GM12878 (cell line): ENCODE measurements at regions not wholly inside any gene's neighbourhood (a gene's known extent, or its start where the extent isn't known, plus 50 kb on each side); places are given as distances from the start of the nearest gene placed in this dataset.

Experiments used
- CBFB ChIP-seq: IDR thresholded peaks from 2 replicates; pipeline ENCODE4 v1.6.1; 2016; ENCODE audit warnings: antibody characterized with exemption, low read depth
- DPF2 ChIP-seq: fragments of 450-650 bp; IDR thresholded peaks from 2 replicates; pipeline ENCODE4 v1.6.1; 2017; ENCODE audit warnings: mild to moderate bottlenecking
- NFIC ChIP-seq: IDR thresholded peaks from 2 replicates; pipeline ENCODE4 v1.6.1; 2012; ENCODE audit warnings: low read depth, mild to moderate bottlenecking, inconsistent platforms, low read length, moderate library complexity
- NFYB ChIP-seq: IDR thresholded peaks from 2 replicates; pipeline ENCODE4 v1.6.1; 2011; ENCODE audit warnings: low read depth, mild to moderate bottlenecking, low read length, improper control_type of control experiment, moderate library complexity; ENCODE audit not compliant: insufficient read depth
- POLR2AphosphoS5 ChIP-seq: IDR thresholded peaks from 2 replicates; pipeline ENCODE4 v1.6.1; 2011; ENCODE audit warnings: mild to moderate bottlenecking, low read length, inconsistent platforms
- RELA ChIP-seq: fragments of 450-650 bp; IDR thresholded peaks from 2 replicates; pipeline ENCODE4 v1.8.0; 2014; ENCODE audit warnings: borderline replicate concordance; ENCODE audit not compliant: partially characterized antibody
- RFX5 ChIP-seq: IDR thresholded peaks from 2 replicates; pipeline ENCODE4 v1.6.1; 2011; ENCODE audit warnings: low read depth, low read length, improper control_type of control experiment
- TF ChIP-seq, protein P1 (sequence below), 3 experiments: IDR thresholded peaks in 2 of 3; conservative IDR thresholded peaks in 1 of 3; 2 replicates each; pipeline ENCODE4 v1.5.1; 2011; ENCODE audit warnings: low read depth in 3 of 3, low read length in 3 of 3, mild to moderate bottlenecking in 3 of 3, control low read depth in 2 of 3, moderate library complexity in 2 of 3, inconsistent platforms in 1 of 3, mixed read lengths in 1 of 3; ENCODE audit not compliant: control insufficient read depth in 2 of 3, insufficient read depth in 1 of 3; ENCODE audit errors: extremely low read depth in 1 of 3

DNA sequence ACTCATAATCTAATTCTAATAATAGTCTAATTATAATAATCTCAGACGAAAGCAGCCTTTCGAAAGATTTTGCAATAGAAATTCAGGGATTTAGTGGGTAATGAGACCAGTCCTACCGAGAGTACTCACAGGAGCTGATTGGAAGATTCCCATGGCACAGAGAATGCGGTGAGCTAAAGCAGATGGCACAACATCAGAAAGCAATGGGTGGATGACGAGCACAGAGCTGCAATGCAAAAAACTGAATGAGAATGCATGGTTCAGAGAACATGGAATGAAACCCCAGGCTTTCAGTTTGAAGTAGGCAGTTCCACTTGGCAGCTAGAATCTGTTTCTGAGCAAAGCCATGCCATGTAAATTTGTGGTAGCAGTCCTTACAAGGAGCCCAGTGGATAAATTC, 78.2 kb upstream of the SPINK5 start:
- TF ChIP-seq RFX5, result no peak
- TF ChIP-seq CBFB, result no peak
- TF ChIP-seq NFIC, result no peak
- TF ChIP-seq NFYB, result no peak
- TF ChIP-seq DPF2, result no peak
- no peak for TF ChIP-seq POLR2AphosphoS5
- TF ChIP-seq, protein P1, sequence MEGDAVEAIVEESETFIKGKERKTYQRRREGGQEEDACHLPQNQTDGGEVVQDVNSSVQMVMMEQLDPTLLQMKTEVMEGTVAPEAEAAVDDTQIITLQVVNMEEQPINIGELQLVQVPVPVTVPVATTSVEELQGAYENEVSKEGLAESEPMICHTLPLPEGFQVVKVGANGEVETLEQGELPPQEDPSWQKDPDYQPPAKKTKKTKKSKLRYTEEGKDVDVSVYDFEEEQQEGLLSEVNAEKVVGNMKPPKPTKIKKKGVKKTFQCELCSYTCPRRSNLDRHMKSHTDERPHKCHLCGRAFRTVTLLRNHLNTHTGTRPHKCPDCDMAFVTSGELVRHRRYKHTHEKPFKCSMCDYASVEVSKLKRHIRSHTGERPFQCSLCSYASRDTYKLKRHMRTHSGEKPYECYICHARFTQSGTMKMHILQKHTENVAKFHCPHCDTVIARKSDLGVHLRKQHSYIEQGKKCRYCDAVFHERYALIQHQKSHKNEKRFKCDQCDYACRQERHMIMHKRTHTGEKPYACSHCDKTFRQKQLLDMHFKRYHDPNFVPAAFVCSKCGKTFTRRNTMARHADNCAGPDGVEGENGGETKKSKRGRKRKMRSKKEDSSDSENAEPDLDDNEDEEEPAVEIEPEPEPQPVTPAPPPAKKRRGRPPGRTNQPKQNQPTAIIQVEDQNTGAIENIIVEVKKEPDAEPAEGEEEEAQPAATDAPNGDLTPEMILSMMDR (IDR thresholded peaks at IDR 0.05 in 2 of 3, conservative IDR thresholded peaks at IDR 0.05 in 1 of 3; ENCODE audit: control insufficient read depth in 2 of 3, extremely low read depth in 1 of 3, insufficient read depth in 1 of 3, low read depth in 3 of 3, low read length in 3 of 3), result no peak
- no peak for TF ChIP-seq RELA
